Body of pancreas (tissue), 4 donors: ENCODE measurements at regions not wholly inside any gene's neighbourhood (a gene's known extent, or its start where the extent isn't known, plus 50 kb on each side); places are given as distances from the start of the nearest gene placed in this dataset.

Experiments
- ATAC-seq: fragments of 150-250 bp; one replicate; pipeline ENCODE4 v1.9.1; 2016
- DNase-seq, 4 donors: peaks; one replicate each; pipeline ENCODE4 v3.0.0-alpha.2; 2019
- H3K27ac ChIP-seq, 4 donors: fragments of 200-600 bp; sonication (generic); 1 replicate in 3 of 4; 2 replicates in 1 of 4; pipeline versions ENCODE4 v1.5.1 to v1.6.1; 2016 to 2019; ENCODE audit warnings: mild to moderate bottlenecking in 1 of 4, mixed read lengths in 1 of 4, moderate library complexity in 1 of 4
- H3K27me3 ChIP-seq, 2 donors: fragments of 200-600 bp; sonication (generic); one replicate each; pipeline ENCODE4 v1.6.0; 2016; ENCODE audit warnings: mild to moderate bottlenecking in 1 of 2
- H3K36me3 ChIP-seq, 2 donors: fragments of 200-600 bp; sonication (generic); replicated peaks in 1 of 2; 2 replicates each; pipeline ENCODE4 v1.5.1; 2016; ENCODE audit warnings: low read depth in 2 of 2; ENCODE audit not compliant: insufficient read depth in 1 of 2
- H3K4me1 ChIP-seq: fragments of 200-600 bp; sonication (generic); one replicate; pipeline ENCODE4 v1.6.0; 2016
- H3K4me3 ChIP-seq, 2 donors: fragments of 200-600 bp; sonication (generic); 1 replicate in 1 of 2; 2 replicates in 1 of 2; pipeline ENCODE4 v1.5.1; 2016 to 2019
- H3K9me3 ChIP-seq, 3 donors: fragments of 200-600 bp; sonication (generic); 1 replicate in 2 of 3; 2 replicates in 1 of 3; pipeline ENCODE4 v1.5.1; 2016
- CTCF ChIP-seq, 7 experiments: fragments of 450-650 bp in 4 of 7; fragments of 200-600 bp in 3 of 7; sonication (generic) in 3 of 7; IDR thresholded peaks; one replicate each; pipeline ENCODE4 v1.5.1; 2016 to 2019; ENCODE audit warnings: antibody characterized with exemption in 7 of 7
- POLR2A ChIP-seq, 3 donors: fragments of 450-650 bp; IDR thresholded peaks; one replicate each; pipeline ENCODE4 v1.6.1; 2016; ENCODE audit warnings: antibody characterized with exemption in 3 of 3, mild to moderate bottlenecking in 2 of 3
- WGBS, 2 donors: methylation state at CpG; one replicate each; pipeline ENCODE4 v1.1.5; 2017; 5-methylcytosine and 5-hydroxymethylcytosine counted together
- intact Hi-C: fragments of 100-400 bp; cut with DNase I; formaldehyde crosslinking; loops from one replicate; pipeline ENCODE4 v1.15.1; 2023

- TF ChIP-seq CTCF (IDR thresholded peaks at IDR 0.05) (no peak), POLR2A (IDR thresholded peaks at IDR 0.05) (no peak)
- Histone ChIP-seq H3K4me1 (no peaks in the 10 kb centered on the region), H3K4me3 (no peak overlapping the region), H3K27me3 (no peaks in the 10 kb centered on the region), H3K36me3 (no peaks in the 10 kb centered on the region), H3K9me3 (no peaks in the 10 kb centered on the region), H3K27ac (no peak overlapping the region)
- 82 to 92% methylated on average over 5 of the region's 5 CpGs for WGBS, 2 donors
- intact Hi-C loops, result no loop called here
- ATAC-seq (no peak), DNase-seq (no peak)
Measured at GRCh38 chr2:223389624-223390023, 212.5 kb downstream of the SCG2 start.

GRCh38 chr2:223396993-223397392 is 205.2 kb downstream of the SCG2 start:
- no peaks in the 10 kb centered on the region for H3K27me3 ChIP-seq
- WGBS, 2 donors, result 76 to 85% methylated on average over 2 of the region's 2 CpGs
- no peak overlapping the region for H3K4me3 ChIP-seq
- H3K27ac ChIP-seq, result no peak overlapping the region
- no peaks in the 10 kb centered on the region for H3K4me1 ChIP-seq
- ATAC-seq (no peak), DNase-seq (no peak)
- H3K36me3 ChIP-seq, result no peaks in the 10 kb centered on the region
- peaks cover 0 to 4% (median 0%) of the 10 kb centered on the region in 3 donors for H3K9me3 ChIP-seq
- TF ChIP-seq POLR2A (IDR thresholded peaks at IDR 0.05), result no peak
- TF ChIP-seq CTCF (IDR thresholded peaks at IDR 0.05), result no peak
- intact Hi-C loops, result no loop called here

- TF ChIP-seq CTCF (IDR thresholded peaks at IDR 0.05) (no peak), POLR2A (IDR thresholded peaks at IDR 0.05) (no peak)
- ATAC-seq (no peak), DNase-seq (no peak)
- intact Hi-C loops, result no loop called here
- no peak overlapping the region for H3K27ac ChIP-seq
- no peaks in the 10 kb centered on the region for H3K27me3 ChIP-seq
- H3K9me3 ChIP-seq, result peaks cover 0 to 4% (median 0%) of the 10 kb centered on the region in 3 donors
- no peaks in the 10 kb centered on the region for H3K36me3 ChIP-seq
- 57 to 66% methylated on average over 3 of the region's 3 CpGs for WGBS, 2 donors
- no peaks in the 10 kb centered on the region for H3K4me1 ChIP-seq
- H3K4me3 ChIP-seq, result no peak overlapping the region
Measured at GRCh38 chr2:223399357-223399957, 202.7 kb downstream of the SCG2 start.

GRCh38 chr2:223404616-223405015 is 197.5 kb downstream of the SCG2 start:
- 89 to 97% methylated on average over 1 of the region's 1 CpG for WGBS, 2 donors
- no peak for ATAC-seq
- intact Hi-C loops, result no loop called here

More at GRCh38 chr2:223404616-223405015, 197.5 kb downstream of the SCG2 start:
- Histone ChIP-seq H3K27me3 (no peaks in the 10 kb centered on the region), H3K36me3 (no peaks in the 10 kb centered on the region), H3K27ac (no peak overlapping the region), H3K4me1 (no peaks in the 10 kb centered on the region), H3K4me3 (no peak overlapping the region), H3K9me3 (no peaks in the 10 kb centered on the region)
- no peak for DNase-seq
- no peak for TF ChIP-seq POLR2A (IDR thresholded peaks at IDR 0.05)
- TF ChIP-seq CTCF (IDR thresholded peaks at IDR 0.05), result no peak
